HCT116 (cell line): ENCODE measurements at regions not wholly inside any gene's neighbourhood (a gene's known extent, or its start where the extent isn't known, plus 50 kb on each side); places are given as distances from the start of the nearest gene placed in this dataset.

Experiments used
- EZH2phosphoT487 ChIP-seq: fragments of 200-600 bp; IDR thresholded peaks from 2 replicates; pipeline ENCODE4 v1.6.1; 2018; ENCODE audit warnings: antibody characterized with exemption, borderline replicate concordance
- FOSL1 ChIP-seq: IDR thresholded peaks from 2 replicates; pipeline ENCODE4 v1.6.1; 2012; ENCODE audit warnings: low read depth
- POLR2A ChIP-seq: IDR thresholded peaks from 2 replicates; pipeline ENCODE4 v1.7.0; 2011; ENCODE audit warnings: borderline replicate concordance; ENCODE audit not compliant: insufficient read depth, insufficient read length; ENCODE audit errors: extremely low read depth
- TF ChIP-seq, protein P1 (sequence below), 3 experiments: fragments of 200-600 bp in 1 of 3; sonication (generic) in 1 of 3; IDR thresholded peaks in 2 of 3; conservative IDR thresholded peaks in 1 of 3; 2 replicates each; pipeline ENCODE4 v1.5.1; 2012 to 2017; ENCODE audit warnings: low read depth in 2 of 3, low read length in 2 of 3, antibody characterized with exemption in 1 of 3, borderline replicate concordance in 1 of 3, control low read depth in 1 of 3, mild to moderate bottlenecking in 1 of 3, mixed read lengths in 1 of 3, mixed run types in 1 of 3, moderate library complexity in 1 of 3; ENCODE audit not compliant: insufficient read depth in 1 of 3

DNA sequence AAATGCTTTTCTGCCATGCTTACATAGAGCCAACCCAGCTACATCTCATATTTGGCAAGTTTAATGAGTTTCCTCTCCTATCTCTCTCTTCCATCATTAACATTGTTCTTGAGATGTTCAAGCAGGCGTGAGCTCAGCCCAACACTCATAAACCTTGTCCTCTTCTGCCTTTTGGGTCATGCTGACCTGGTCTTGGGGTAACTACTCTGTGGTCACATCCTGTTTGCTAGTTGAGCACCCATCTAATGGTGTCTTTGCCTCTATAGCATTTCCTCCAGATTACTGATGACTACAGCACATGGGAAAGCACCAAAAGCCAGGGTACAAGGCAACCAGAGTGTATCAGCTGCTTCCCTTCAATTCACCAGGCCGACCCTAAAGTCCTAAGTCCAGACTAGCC, 366.9 kb upstream of the HNRNPA3 start:
- TF ChIP-seq EZH2phosphoT487: no peak
- TF ChIP-seq, protein P1, sequence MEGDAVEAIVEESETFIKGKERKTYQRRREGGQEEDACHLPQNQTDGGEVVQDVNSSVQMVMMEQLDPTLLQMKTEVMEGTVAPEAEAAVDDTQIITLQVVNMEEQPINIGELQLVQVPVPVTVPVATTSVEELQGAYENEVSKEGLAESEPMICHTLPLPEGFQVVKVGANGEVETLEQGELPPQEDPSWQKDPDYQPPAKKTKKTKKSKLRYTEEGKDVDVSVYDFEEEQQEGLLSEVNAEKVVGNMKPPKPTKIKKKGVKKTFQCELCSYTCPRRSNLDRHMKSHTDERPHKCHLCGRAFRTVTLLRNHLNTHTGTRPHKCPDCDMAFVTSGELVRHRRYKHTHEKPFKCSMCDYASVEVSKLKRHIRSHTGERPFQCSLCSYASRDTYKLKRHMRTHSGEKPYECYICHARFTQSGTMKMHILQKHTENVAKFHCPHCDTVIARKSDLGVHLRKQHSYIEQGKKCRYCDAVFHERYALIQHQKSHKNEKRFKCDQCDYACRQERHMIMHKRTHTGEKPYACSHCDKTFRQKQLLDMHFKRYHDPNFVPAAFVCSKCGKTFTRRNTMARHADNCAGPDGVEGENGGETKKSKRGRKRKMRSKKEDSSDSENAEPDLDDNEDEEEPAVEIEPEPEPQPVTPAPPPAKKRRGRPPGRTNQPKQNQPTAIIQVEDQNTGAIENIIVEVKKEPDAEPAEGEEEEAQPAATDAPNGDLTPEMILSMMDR (IDR thresholded peaks at IDR 0.05 in 2 of 3, conservative IDR thresholded peaks at IDR 0.05 in 1 of 3; ENCODE audit: borderline replicate concordance in 1 of 3, insufficient read depth in 1 of 3, low read depth in 2 of 3, low read length in 2 of 3): no peak
- no peak for TF ChIP-seq POLR2A
- TF ChIP-seq FOSL1: no peak
